GM21737 (cell line): ENCODE measurements at regions not wholly inside any gene's neighbourhood (a gene's known extent, or its start where the extent isn't known, plus 50 kb on each side); places are given as distances from the start of the nearest gene placed in this dataset.

Experiments used
- ATAC-seq: cut with Tn5 transposase; IDR thresholded peaks from one replicate; pipeline ENCODE4 v1.9.1; 2021; ENCODE audit warnings: mild to moderate bottlenecking, moderate library complexity; ENCODE audit not compliant: unreplicated experiment

DNA sequence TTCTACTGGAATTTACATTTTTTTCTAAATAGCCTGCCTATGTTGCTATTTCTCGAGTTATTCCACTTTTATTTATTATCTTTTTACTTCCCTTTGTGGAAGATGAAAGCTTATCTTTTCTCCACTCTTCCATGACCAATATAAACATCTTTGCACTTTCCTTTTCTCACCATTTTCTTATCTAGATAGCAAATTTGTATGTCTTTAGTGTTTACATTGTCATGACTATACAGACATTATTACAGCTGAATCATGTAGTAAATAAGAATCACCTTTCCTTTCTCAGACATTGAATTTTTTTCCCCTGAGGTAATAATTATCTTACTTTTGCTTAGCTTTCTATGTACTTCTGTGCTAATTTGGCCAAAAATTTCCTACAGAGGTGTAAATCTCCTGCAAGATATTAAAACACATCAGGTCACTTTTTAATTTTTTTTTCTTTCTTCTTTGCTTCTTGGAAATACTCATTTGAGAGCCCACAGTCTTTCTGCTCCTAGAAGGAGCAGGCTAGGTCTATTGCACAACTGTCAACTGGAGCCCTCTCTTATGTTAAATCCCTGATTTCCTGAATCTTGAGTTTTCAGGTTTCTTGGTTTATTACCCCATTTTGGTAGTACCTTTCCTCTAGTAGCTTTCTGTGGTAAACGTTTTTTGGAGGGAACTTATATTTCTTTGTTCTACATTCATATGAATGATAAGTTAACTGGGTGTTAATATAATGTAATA lies 109.0 kb upstream of the ATP2B1 start:
- no peak for ATAC-seq

DNA sequence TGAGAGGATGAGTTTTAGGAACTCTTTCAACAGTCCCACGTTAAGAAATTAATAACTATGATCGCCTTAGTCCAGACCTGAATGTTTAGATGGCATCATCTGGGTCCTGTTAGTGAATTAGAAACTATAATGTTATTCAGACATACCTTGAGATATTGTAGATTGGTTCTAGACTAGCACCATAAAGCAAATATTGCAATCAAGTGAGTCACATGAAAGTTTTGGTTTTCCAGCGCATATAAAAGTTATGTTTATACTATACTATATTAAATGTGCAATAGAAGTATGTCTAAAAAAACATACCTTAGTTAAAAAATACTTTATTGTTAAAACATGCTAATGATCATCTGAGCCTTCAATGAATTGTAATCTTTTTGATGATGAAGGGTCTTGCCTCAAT lies 106.6 kb upstream of the ATP2B1 start:
- no peak for ATAC-seq

DNA sequence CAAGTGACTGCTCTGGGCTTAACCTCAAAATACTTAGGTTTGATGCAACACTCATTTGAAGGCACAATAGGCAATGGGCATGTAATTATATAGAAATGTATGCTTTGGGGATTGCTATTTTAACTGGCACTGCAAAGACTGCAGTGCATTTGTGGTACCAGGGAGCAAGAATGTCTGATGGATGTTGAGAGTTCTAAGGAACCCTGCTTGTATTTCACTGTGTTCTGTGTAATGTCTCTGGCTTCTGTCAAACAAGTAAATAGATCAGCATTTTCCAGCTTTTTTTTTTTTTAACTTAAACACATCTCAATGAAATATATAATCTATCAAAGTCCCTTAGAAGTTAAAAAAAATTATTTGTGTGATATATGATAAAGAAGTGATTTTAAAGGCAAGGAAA lies 94.8 kb upstream of the ATP2B1 start:
- no peak for ATAC-seq

DNA sequence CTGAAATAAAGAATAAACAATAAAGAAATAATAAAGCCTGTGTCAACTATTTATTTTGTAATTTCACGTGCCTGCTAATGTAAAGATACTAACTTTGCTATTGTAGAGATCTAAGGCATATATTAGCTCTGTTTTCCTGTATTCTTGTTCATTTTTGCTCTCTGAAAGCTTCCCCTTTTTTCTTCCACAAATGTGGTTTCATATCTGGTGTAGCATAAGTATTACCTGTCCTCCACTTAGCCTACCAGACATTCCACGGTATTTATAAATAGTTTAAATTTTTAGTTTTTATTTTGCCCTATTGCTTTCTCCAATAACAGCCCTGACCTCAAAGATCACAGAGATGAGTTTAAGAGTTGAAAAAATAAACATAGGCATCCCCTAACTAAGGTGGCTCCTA lies 92.6 kb upstream of the ATP2B1 start:
- no peak for ATAC-seq

DNA sequence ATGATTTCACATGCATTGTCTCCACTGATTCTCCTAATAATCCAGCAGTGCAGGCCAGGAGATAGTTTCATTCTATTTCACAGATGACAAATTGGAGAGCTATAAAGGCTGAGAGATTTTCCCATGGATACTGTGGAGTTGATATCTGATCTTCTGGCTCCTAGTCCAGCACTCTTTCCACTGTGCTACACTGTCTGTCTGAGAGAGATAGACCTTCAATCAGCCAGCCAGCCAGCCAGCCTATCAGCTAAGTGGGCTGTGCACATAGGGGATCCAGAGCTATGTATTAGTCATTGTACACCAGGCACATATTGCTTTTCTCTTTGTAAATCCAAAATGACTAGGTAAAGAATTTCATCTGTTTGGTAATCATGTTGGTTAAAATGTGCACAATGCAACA lies 91.8 kb upstream of the ATP2B1 start:
- no peak for ATAC-seq

DNA sequence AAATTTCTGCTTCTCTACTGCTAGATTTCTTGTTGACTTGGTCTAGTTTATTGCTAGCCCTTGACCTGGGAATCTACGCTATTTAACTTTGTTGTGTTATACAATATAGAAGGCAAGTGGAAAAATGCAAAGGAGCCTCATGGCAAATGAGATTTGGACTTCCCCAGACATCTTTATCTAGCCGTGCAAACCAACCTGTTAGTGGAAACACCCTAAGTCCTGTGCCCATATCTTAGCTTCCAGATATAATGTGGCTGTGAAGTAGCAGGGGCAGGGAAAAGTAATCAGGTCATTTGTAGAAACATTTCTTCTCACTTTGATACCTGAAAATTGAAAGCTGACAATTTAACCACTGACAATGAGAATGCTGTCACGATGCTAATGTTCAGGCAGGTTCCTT lies 90.7 kb upstream of the ATP2B1 start:
- ATAC-seq = no peak

DNA sequence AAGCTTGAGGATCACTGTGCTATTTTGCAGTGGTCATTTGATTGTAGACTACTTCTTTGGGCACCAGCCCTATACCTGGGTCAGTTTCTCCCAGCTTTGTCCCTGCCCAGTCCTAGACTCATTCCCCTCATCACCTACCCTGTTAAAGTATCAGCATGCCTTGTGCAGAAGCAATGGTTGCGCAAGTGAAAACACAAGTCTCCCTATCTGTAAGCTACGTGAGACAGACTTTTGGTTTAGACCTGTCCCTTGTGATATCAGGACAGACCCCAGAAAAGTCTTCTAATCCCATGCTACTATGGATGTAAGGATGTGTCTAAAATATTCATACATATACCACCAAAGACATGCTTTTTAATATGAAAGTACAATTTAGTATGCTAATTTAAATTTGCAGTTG lies 88.8 kb upstream of the ATP2B1 start:
- no peak for ATAC-seq

DNA sequence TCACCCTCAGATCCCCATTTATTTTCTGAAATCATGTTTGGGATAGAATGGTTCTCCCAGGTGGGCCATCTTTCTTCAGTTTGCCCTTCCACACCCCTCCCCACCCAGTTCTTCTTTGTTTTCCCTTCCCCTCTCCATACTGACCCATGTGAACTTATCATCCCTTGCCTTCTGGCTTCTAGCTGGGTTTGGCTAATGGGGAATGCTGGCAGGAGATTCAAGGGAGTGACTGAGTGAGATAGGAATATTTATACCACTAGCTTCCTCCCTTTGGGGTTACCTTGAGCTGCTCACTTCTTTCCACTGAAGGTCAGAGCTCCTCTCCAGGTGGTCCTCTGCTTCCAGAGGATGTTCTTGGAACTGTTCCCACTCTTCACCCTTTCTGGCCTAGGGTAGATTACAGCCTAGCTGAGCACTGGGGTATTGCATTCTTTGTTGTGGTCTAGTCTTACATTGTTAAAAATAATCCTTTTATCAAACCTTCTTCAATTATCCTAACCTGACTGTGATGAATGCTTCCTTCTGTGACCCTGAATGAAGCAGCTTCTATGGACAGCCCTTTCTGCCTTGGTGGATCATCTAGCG lies 88.3 kb upstream of the ATP2B1 start:
- ATAC-seq = no peak

DNA sequence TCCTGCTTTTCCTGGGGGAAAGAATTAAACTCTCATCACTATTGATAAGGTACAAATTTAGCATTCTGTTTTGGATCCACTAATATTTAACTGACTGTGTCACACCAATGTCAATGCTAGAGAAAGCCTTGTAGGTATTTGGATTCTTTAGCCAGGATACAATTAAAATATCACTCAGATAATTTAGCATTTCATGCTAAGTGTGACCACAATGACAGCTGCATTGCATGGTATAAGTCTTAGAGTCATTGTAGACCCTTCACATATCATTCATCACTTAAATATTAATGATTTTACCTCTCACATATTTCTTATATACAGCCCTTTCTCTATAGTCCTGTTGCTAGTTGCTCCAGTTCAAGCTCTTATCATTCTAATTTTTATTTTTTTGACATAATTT lies 85.3 kb upstream of the ATP2B1 start:
- ATAC-seq = no peak

DNA sequence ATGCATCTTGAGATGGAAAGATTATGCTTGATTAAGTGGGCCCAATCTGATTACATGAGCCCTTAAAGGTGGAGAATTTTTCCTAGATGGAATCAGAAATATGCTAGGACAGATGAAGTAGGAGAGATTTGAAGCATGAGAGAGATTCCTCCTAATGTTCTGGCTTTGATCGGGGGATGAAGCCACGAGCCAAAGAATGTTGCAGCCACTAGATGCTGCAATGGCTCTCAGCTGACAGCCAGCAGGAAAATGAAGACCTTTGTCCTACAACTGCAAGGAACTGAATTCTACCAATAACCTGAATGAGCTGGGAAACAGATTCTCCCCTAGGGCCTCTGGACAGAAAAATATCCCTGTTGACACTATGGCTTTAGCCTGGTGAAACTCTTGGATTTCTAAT lies 82.6 kb upstream of the ATP2B1 start:
- ATAC-seq = no peak

DNA sequence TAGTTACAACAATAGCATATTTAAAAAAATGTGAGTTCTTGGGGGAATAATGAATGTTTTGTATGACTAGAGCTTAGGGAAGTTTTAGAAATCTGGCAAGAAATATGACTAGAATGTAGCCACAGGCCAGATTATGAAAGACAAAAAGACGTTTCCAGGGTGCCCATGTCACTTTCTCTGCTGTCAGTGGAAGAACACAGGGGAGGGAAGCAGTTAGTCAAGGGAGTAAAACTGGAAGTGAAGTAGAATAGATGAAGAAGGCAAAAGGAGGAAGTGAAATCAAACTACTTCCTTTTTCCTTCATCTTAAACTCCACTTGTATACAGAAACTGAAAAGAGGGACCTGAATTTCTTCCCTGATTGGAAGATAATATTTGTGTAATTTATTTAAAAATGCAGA lies 81.2 kb upstream of the ATP2B1 start:
- ATAC-seq = peak; percentile 57

DNA sequence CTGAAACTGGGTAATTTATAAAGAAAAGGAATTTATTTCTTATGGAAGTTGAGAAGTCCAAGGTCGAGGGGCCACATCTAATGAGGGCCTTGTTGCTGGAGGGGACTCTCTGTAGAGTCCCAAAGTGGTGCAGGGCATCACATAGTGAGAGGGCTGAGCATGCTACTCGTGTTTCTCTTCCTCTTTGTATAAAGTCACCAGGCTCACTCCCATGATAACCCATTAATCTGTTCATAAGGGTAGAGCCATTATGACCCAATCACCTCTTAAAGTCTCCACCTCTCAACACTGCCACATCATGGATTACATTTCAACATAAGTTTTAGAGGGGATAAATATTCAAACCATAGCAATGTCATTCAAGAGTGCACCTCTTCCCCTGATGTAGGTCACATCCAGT lies 79.1 kb upstream of the ATP2B1 start:
- ATAC-seq = no peak

DNA sequence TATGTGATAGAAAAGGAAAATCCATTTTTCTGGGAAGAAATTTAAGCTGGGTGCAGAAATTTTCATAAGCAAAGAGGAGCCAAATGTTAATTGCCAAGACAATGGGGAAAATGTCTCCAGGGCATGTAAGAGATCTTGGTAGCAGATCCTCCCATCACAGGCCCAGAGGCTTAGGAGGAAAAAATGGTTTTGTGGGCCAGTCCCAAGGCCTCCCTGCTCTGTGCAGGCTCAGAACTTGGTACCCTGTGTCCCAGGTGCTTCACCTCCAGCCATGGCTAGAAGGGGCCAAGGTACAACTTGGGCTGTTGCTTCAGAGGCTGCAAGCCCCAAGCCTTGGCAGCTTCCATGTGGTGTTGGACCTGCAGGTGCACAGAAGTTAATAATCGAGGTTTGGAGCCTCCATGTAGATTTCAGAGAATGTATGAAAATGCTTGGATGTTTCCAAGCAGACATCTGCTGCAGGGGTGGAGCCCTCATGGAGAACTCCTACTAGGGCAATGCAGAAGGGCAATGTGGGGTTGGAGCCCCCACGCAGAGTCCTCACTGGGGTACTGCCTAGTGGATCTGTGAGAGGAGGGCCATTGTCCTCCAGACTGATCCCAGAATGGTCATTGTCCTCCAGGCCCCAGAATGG lies 77.7 kb upstream of the ATP2B1 start:
- ATAC-seq = no peak

DNA sequence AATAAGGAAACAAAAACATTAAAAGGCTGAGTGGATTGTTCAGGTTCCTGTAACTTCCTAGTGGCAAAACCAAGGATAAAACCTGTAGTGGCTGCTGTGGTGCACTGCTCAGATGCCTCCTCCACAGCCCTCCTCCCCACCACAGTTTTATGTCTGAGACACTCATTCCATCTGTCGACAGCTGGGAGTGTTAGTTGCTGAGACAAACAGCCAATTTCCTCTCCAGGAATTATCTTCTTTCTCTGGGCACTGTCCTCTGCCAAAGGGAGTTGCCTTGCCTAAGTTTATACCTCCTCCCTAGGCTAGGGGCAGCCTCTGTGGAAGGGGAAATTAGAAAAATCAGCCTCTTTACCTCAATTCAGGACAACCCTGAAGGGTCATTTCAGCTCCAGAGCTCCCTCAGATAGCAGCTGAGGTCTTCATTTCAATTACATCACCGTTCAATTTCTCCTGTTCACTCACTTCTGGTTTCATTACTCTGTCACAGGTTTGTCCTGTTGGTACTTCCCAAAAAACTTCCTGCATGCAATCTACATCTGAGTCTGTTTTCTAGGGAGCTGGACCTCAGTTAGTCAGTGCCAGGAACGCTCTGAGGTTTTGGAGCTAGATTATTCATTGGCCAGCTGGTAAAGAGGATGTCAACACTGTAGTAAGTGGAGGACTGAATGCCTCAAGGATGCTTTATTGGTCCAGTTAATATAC lies 74.9 kb upstream of the ATP2B1 start:
- no peak for ATAC-seq

DNA sequence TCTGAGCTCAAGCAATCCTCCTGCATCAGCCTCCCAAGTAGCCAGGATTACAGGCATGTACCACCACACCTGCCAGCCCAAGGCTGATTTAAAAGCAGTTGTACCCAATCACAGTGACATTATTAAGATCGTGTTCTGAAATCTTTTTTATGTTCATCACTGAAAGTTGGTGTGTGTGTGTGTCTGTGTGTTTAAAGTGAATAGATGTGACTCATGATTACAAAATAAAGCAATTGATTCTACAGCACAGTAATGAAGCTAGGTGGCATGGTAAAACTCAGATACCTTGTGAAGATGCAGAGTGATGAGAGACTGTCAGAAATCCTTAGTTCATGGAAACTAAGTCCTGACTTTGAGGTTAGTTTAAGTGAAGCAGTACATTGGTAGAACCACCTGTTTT lies 74.2 kb upstream of the ATP2B1 start:
- no peak for ATAC-seq

DNA sequence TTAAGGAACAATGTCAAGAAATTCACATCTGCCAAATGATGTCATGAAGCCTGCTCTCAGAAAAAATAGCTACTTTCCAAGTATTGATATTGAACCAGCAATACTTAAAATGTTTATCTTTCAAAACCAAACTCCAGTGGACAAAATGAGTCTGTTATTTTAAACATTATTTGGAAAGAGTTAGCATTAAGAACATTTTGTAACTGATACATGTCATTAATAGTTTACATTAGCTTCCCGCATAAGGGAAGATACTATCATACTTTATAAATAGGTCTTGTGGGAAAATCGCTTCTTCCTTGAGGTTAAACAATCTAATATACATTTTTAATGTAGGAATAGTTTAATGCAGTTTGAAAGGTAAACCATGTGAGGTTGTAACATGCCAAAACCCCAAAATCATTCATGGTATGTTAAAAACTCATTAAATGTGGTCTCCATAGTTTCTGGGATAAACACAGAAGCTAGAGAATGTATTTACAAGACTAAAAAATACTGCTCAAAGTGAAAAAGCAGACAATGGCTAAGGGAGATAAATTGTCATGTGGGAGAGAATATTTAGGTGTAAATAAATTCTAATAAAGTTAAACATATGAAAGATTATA lies 73.4 kb upstream of the ATP2B1 start:
- ATAC-seq = no peak

DNA sequence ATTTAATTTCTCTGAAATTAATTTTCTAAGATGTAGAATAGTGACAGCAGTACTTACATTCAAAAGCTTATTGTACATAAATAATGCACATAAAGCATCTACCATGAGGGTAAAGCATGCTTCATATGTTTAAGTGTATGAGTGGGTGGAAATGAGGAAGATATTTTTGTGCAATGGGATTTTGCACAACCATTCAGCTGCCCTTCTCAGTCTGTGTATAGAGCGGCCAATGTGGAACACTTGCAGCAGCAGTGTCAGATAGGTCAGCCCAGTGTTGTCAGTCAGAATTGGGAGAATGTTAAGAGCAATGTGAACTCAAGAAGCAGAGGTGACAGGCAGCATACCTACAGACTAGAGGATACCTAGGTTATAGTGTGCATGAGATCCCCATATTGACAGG lies 72.5 kb upstream of the ATP2B1 start:
- no peak for ATAC-seq

DNA sequence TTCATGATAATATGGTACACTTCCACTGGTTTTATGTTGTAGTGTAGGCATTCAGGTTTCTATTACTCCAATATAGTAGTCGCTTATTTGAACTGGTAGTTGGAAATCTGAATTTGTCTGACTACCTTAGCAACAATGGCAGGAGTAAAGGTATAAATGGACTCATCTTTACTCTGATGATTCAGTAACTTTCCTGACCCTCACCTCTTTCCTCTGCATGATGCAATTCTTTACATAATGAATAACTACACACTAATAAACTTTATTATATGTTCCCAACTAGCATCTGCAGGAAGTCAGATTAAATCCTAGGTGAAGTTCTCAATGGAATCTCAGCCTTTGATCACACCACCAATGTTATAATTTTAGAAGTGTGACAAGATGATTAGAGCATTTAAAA lies 70.5 kb upstream of the ATP2B1 start:
- ATAC-seq = no peak

DNA sequence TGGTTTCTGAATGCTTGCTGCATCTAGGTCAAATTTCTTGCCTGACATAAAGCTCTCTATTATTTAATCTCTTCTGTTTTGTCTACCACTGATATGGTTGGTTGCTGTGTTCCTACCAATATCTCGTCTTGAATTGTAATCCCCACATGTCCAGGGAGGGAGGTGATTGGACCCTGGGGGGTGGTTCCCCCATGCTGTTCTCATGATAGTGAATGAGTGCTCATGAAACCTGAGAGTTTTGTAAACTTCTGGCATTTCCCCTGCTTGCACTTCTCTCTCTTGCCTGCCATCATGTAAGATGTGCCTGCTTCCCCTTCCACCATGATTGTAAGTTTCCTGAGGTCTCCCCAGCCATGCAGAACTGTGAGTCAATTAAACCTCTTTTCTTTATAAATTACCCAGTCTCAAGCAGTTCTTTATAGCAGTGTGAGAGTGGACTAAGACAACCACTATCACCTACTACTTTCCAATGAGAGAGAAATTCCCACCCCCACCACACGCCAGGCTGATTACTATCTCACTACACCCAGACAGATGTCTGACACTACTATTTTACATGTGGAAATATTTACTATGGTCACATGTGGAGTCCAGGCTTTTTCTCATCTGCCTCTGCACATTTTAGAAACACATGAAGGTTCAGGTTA lies 69.2 kb upstream of the ATP2B1 start:
- no peak for ATAC-seq

DNA sequence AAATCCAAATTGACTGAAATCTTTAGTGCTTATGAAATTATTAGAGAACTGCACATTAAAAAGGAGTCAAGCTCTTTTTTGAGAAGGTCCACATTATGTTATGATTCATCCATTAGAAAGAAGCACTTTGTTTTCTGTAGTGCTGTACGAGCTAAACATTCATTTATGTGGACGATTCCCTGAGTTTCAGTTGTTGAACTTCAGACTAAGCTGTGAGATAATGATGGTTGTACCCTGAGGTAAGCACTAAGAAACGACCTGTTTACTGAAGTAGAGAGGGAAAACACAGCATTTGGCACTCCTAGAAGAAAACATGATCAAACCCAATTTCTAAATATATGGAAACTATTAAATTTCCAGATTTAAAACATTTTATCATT lies 67.3 kb upstream of the ATP2B1 start:
- no peak for ATAC-seq
